ENCODE measurements at regions not wholly inside any gene's neighbourhood (a gene's known extent, or its start where the extent isn't known, plus 50 kb on each side); places are given as distances from the start of the nearest gene placed in this dataset.
"Not testable (repeated sequence)": the region's sequence is repeated elsewhere in the genome, so short reads cannot be mapped to it uniquely, and the experiment has no call there.

DNA sequence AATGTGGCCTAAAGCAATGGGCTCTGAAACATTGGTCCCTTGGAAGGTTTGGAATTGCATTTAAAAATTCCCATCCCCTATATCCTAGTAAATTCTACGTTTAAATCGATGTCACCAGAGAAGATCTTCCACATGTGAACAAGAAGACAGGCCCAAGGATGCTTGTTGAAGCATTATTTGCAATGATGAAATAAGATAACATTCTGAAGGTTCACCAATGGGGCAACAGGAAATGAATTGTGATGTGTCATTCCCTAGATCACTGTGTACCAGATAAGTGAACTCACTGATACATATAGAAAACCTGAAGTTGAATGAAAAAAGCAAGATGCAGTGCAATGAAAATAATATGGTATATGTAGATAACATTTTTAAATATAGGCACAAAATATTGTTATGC is 464.3 kb upstream of the BTBD3 start:
- no peak for DNase-seq

DNA sequence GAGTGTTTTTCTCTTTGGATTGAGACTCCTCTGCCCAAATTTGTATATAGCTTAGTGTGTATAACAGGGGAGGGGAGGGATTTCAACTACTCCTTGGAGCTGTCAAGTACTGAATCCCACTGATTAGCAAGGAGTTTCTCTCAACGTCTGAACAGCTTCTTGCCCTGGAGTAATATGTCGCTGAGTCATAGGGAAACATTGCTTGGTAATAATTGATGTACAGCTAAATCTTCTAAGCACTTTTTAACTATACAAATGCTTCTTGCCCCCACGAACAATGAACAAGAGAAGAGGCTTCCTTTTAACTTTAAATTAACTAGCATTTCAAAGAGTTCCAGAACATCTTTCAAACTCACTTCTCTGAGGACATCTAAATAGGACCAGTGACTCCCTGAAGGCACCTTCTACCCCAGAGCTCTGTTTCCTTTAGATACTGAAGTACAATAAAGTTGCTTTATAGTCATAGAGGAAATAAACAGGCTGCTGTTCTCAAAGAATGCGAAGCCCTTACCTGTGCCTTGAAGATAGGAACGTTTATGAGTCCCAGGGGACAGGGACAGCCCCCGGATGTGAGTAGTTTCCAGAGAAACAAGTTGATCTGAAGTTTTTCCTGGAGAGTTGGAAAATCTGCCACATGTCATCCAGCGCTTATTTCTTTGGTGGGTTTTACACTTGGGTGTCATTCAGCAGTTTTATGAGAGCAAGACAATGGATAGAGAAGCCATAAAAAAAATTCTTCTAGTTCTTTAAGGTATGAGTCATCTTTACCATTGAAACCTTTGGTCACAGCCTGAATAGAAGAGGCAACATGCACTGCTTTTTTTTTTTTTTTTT is 462.5 kb upstream of the BTBD3 start:
- DNase-seq: no peak

DNA sequence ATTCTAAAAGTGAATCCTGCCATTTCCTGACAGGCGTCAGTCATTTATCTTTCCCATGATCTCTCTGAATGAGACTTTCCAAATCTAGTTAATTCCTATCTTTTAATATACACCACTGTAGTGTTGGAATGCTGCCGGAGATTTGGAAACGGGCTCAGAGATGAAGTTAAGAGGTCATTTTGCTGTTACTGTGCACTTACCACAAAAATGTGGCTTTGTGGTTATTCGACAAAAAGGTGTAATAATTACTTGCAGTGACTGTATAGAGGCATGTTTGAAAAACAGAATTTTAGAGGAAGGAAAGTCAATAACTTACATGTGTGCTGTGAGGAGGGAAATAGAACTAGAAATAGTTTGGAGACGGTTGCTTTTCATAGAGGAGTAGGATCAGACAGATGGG is 460.2 kb upstream of the BTBD3 start:
- DNase-seq: no peak

- no peak for DNase-seq
Measured at GRCh38 chr20:11459090-11459890, 458.4 kb upstream of the BTBD3 start.

GRCh38 chr20:11467436-11467835 is 450.3 kb upstream of the BTBD3 start:
- DNase-seq: no peak

DNA sequence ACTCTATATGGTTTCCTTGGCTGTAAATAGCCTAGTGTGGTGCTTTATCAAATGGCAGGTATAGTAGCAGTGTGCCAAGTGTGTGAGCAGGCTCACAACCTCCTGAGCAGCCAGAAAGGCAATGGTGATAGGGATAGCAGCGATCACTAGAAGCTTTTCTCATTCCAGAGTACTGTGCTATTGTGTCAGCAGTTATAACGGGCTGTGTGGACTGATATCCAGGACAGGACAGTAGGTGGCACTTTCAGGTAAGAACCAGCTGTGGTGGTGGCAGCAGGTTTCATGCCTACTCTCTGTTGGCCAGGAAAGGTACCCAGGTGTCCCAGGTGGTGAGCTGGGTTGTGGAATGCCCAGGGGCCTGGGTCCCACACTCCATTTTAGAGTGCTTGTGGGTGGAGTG is 448.8 kb upstream of the BTBD3 start:
- DNase-seq: no peak

DNA sequence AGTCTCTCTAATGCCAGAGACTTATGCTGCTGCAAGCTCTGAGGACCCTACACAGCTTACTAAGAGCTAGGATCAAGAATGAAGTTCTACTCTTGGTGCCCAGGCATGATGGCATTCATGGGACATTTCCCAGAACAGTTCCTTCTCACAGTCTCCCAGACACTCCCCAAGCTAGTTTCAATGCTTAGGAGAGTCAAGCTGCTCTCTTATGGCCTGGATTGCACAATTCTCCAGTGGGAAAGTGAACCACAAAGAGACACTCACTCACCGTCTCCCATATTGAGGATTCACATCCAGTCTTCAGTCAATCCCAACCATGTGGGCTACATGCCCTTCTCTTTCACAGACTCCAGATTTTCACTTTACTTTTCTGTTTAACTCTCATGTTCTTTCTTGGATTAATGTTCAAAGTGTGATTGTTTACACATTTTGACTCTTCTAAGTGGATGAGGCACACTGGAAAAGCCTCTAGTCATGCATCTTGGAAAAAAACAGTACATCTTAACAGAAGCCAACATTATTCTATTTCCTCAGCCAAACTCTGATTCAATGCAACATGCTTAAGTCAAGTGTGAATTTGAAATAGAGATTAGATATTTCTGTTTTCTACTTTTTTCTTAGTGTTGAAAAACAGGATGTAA is 447.8 kb upstream of the BTBD3 start:
- no peak for DNase-seq

DNA sequence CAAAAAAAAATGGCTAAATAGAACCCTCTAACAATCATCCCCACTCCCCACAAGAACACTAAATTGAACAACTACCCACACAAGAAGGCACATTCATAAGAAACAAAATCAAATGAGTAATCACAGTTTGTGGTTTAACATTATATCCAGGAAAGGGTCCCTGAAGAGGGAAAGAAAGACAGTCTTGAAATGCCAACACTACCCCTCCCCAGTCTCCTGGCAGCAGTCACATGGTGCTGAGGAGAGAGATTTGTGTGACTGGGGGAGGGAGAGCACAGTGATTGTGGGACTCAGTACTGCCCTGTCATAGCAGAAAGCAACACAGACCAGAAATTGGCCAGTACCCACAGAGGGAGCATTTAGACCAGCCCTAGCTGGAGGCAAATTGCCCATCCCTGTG is 443.7 kb upstream of the BTBD3 start:
- DNase-seq: no peak

DNA sequence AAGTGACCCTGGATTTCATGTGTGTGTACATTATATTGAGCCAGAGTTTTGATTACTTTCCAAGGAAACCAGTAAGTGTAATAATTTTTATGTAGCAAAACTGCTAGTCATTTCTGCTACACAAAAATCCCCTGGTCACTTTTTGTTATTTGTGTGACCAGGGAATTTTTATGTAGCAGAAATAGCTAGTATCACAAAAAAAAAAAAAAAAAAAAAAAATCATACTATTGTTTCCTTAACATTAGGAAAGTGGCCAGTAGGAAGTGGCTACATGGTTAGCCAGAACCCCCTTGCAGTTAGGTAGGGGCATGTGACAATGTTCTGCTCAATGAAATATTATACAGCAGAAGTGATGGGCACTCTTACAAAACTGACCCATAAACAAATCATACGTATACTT is 434.0 kb upstream of the BTBD3 start:
- DNase-seq: no peak

DNA sequence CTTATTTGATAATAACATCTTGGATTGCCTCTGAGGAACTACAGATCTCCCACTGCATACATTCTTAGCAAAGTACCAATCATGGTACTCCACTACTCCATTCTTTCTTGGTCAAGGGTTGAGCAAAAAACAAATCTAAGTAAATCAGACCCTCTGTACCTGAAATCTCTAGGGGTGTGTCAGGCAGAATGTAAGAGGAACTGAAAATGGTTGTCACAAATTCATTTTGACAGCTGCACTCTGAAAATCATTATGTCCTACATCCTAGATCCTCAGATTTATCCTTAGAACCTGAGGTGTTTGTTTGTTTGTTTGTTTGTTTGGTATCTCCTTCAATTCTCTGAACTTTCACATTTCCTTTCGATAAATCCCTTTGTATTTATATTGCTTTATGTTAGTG is 433.2 kb upstream of the BTBD3 start:
- no peak for DNase-seq

- no peak for DNase-seq
Measured at GRCh38 chr20:11492386-11492785, 425.3 kb upstream of the BTBD3 start.

DNA sequence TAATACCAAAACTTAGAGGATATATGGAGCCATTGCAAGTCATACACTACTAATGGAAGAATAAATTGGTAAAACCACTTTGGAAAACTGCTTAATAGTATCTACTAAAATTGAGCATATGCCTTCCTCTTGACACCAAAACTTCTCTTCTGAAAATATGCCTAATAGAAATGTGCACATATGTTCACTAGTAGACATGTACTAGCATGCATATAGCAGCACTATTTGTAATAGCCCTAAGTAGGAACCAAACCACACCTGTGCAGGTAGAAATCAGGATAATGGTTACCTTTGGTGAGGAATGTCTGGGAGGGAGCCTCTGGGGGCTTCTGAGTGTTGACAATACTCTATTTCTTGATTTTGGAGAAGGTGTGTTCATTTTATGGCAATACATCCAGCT is 424.8 kb upstream of the BTBD3 start:
- DNase-seq: no peak

GRCh38 chr20:11496380-11496779 is 421.3 kb upstream of the BTBD3 start:
- DNase-seq: no peak

DNA sequence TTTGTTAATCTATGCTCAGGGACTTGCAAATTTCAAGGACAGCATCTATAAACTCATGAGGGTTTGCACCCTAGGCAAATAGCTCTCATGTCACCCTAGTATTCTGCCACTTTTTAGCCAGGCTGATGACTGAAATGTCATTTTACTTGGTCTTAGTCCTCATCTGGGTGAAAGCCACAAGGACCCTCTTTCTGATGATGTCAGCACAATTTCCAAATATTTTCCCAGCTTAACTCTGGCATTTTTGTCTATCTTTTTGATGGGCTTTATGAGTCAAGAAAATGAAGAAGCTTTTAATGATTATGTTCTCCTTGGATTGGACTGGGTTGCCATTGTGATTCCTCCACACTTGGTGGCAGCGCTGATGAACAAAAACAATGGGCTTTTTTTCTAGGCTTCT is 420.1 kb upstream of the BTBD3 start:
- no peak for DNase-seq

GRCh38 chr20:11499101-11499634 is 418.5 kb upstream of the BTBD3 start:
- no peak for DNase-seq

- DNase-seq: no peak
Measured at GRCh38 chr20:11502061-11502460, 415.6 kb upstream of the BTBD3 start.

DNA sequence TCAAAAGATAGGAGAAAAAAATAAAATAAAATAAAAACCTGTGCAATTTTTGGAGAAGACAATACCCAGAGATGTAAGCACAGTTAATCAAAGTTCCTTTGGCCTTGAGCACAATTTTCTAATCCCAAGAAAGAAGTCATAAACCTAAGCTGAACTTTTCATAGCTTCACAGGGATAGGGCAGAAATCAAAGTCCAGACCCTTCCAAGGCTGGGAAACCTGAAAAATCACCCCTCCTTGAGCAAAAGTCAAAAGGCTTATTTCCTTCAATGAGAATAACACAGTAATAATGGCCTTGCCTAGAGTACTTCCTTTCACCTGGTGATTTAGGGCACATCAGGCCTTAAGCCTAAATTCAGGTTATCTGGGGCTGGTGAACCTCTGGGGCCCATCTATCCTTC is 415.0 kb upstream of the BTBD3 start:
- DNase-seq: no peak

DNA sequence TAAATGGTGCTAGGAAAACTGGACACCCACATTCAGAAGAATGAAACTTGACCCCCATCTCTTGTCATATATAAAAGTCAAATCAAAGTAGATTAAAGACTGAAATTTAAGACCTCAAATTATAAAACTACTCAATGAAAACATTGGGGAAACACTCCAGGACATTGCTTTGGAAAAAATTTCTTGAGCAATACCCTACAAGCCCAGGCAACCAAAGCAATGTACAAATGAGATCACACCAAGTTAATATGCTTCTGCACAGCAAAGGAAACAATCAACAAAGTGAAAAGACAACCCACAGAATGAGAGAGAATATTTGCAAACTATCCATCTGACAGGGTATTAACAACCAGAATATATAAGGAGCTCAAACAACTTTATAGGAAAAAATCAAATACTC is 407.9 kb upstream of the BTBD3 start:
- no peak for DNase-seq

DNA sequence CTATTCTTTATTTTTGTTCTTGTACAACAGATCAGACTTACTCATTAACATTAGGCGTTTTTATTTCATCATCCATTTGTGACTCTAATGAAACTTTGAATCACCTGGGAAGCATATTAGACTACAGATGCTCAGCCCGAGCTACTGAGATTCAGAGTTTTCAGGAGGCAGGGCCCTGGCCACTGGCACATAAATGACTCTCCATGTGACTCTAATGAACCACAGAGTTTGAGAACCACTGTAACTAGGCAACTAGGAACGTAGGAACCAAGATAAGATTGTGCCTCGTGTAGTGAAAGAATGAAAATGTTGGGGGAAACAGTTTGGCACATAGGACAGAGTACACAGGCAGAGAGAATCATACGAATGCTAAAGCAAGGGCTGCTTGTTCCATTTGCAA is 405.9 kb upstream of the BTBD3 start:
- no peak for DNase-seq

DNA sequence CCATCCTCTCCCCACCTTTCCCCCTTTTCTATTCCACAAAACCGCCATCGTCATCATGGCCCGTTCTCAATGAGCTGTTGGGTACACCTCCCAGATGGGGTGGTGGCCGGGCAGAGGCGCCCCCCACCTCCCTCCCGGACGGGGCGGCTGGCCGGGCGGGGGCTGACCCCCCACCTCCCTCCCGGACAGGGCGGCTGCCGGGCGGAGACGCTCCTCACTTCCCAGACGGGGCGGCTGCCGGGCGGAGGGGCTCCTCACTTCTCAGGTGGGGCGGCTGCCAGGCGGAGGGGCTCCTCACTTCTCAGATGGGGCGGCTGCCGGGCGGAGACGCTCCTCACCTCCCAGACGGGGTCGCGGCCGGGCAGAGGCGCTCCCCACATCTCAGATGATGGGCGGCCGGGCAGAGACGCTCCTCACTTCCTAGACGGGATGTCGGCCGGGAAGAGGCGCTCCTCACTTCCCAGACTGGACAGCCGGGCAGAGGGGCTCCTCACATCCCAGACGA is 404.4 kb upstream of the BTBD3 start:
- not testable (repeated sequence) for DNase-seq

DNA sequence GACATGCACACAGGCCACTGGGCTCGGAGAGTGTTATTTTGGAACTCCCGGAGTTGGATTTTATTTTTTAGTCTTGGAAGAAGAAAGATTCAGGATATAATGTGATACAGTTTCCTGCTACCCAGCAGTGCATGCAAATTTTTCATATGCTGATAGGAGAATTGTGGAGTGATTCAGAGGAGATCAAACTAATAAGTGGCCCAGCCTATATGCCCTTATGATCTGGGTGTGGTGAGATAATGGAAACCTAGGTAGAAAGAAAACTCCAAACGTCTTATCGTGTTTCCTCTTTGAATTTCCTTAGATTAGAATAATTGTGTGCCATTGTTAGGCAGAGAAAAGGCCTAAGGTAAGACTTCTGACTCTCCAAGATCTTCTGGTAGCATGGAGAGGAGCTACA is 401.2 kb upstream of the BTBD3 start:
- no peak for DNase-seq

GRCh38 chr20:11520596-11520995 is 397.1 kb upstream of the BTBD3 start:
- no peak for DNase-seq

Measured in left kidney (tissue), 1 donor.